DND-41 (cell line): ENCODE measurements at regions not wholly inside any gene's neighbourhood (a gene's known extent, or its start where the extent isn't known, plus 50 kb on each side); places are given as distances from the start of the nearest gene placed in this dataset.

Experiments
- ATAC-seq: fragments of 200-7000 bp; cut with Tn5 transposase; 3 replicates; pipeline ENCODE4 v1.9.1; 2021; ENCODE audit warnings: low read depth; ENCODE audit not compliant: insufficient read depth
- DNase-seq: peaks from one replicate; pipeline ENCODE4 v3.0.0-alpha.2; 2020
- H2AFZ ChIP-seq: 2 replicates; pipeline ENCODE4 v1.6.0; 2012; ENCODE audit warnings: low read depth, low read length
- H3K27ac ChIP-seq: 2 replicates; pipeline ENCODE4 v1.5.1; 2012; ENCODE audit warnings: low read length, inconsistent platforms
- H3K27me3 ChIP-seq: fragments of 200-600 bp; sonication (generic); 2 replicates; pipeline ENCODE4 v1.6.0; 2012; ENCODE audit warnings: low read length, mild to moderate bottlenecking, inconsistent platforms; ENCODE audit not compliant: insufficient read depth, poor library complexity
- H3K36me3 ChIP-seq: 2 replicates; pipeline ENCODE4 v1.5.1; 2012; ENCODE audit warnings: low read length, inconsistent platforms; ENCODE audit not compliant: insufficient read depth
- H3K4me1 ChIP-seq: 2 replicates; pipeline ENCODE4 v1.5.1; 2012; ENCODE audit warnings: mild to moderate bottlenecking, low read length; ENCODE audit not compliant: insufficient read depth
- H3K4me2 ChIP-seq: 2 replicates; pipeline ENCODE4 v1.6.0; 2012; ENCODE audit warnings: mild to moderate bottlenecking, moderate library complexity, low read length, inconsistent platforms; ENCODE audit not compliant: insufficient read depth
- H3K4me3 ChIP-seq, 2 experiments: fragments of 200-600 bp in 1 of 2; shearing (Covaris generic) in 1 of 2; 2 replicates each; pipeline ENCODE4 v1.5.1; 2012 to 2016; ENCODE audit warnings: inconsistent platforms in 2 of 2, low read length in 2 of 2, mild to moderate bottlenecking in 2 of 2, low read depth in 1 of 2, moderate library complexity in 1 of 2
- H3K79me2 ChIP-seq: 2 replicates; pipeline ENCODE4 v1.6.0; 2012; ENCODE audit warnings: low read length, inconsistent platforms; ENCODE audit not compliant: insufficient read depth
- H3K9ac ChIP-seq: 2 replicates; pipeline ENCODE4 v1.6.0; 2012; ENCODE audit warnings: low read depth, mild to moderate bottlenecking, inconsistent platforms, low read length, moderate library complexity
- H3K9me3 ChIP-seq: 2 replicates; pipeline ENCODE4 v1.5.1; 2012; ENCODE audit warnings: low read length, moderate library complexity, mild to moderate bottlenecking, inconsistent platforms; ENCODE audit not compliant: insufficient read depth, severe bottlenecking
- H4K20me1 ChIP-seq: 2 replicates; pipeline ENCODE4 v1.6.0; 2012; ENCODE audit warnings: low read length; ENCODE audit not compliant: insufficient read depth
- CTCF ChIP-seq: IDR thresholded peaks from 2 replicates; pipeline ENCODE4 v1.5.1; 2012; ENCODE audit warnings: borderline replicate concordance, low read length, moderate library complexity, mild to moderate bottlenecking; ENCODE audit not compliant: poor library complexity, severe bottlenecking; ENCODE audit errors: extremely low read depth
- EZH2 ChIP-seq: IDR thresholded peaks from 3 replicates; pipeline ENCODE4 v1.6.1; 2012; ENCODE audit warnings: borderline replicate concordance, low read depth, mild to moderate bottlenecking, moderate library complexity, low read length, inconsistent platforms; ENCODE audit not compliant: severe bottlenecking

DNA sequence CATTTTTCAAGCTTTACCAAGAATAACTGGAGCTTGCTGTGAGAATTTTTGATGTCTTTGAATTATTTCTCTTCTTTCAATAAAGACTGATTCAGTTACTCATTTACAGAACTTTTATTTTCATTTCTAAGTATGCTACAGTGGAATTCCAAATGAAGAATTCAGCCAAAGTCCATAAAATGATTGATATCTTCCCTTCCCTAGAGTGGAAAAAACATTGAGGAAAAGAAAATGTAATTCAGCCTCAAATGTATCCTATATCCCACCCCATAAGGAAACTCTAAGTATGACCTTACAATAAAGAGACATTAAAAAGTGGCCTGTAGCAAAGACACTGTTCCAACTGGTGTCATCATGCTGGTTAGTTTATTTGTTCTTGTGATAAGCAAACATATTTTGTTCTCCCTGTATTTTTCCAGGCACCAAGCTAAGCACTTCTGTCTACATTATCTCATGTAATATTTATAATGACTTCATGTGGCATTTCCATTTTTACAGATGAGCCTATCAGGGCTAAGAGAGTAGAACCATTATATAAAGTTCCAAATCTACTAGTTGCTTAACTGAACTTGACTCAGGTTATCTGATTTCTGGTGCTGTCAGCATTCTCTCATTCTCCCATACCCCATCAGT is 450.4 kb downstream of the NEBL start:
- H3K4me3 ChIP-seq: no peak overlapping the region
- H3K9me3 ChIP-seq: no peaks in the 10 kb centered on the region
- no peak for ATAC-seq
- no peak overlapping the region for H2AFZ ChIP-seq
- no peak for TF ChIP-seq EZH2
- TF ChIP-seq CTCF: no peak
- no peak overlapping the region for H3K9ac ChIP-seq
- no peak overlapping the region for H3K4me2 ChIP-seq
- H4K20me1 ChIP-seq: no peaks in the 10 kb centered on the region
- no peaks in the 10 kb centered on the region for H3K27me3 ChIP-seq
- H3K36me3 ChIP-seq: no peaks in the 10 kb centered on the region
- H3K27ac ChIP-seq: no peak overlapping the region
- no peaks in the 10 kb centered on the region for H3K4me1 ChIP-seq
- DNase-seq: no peak
- no peaks in the 10 kb centered on the region for H3K79me2 ChIP-seq

DNA sequence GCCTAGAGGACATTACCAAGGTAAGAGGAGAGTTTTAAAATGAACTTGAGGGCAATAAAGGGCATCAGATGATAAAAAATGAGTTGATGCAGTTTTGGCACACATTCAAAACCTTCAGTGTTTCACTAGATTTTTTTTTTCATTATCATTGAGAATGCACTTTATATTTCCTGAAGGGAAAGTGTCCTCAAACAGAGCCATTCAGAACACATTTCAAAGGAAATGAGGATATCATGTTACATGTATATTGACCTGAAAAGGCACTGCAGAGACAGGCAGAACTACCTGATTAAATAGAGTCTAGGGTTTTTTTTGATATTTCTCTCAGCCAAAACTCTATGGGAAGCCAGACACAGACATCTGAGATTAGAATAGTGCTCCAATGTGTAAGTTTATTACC is 454.0 kb downstream of the NEBL start:
- ATAC-seq (no peak), DNase-seq (no peak)
- no peaks in the 10 kb centered on the region for H3K9me3 ChIP-seq
- H3K4me2 ChIP-seq: no peak overlapping the region
- H3K36me3 ChIP-seq: no peaks in the 10 kb centered on the region
- no peak overlapping the region for H3K9ac ChIP-seq
- H3K27me3 ChIP-seq: no peaks in the 10 kb centered on the region
- no peak overlapping the region for H2AFZ ChIP-seq
- H3K4me1 ChIP-seq: no peaks in the 10 kb centered on the region
- H3K27ac ChIP-seq: no peak overlapping the region
- no peak for TF ChIP-seq EZH2
- TF ChIP-seq CTCF: no peak
- no peaks in the 10 kb centered on the region for H3K79me2 ChIP-seq
- no peaks in the 10 kb centered on the region for H4K20me1 ChIP-seq
- H3K4me3 ChIP-seq: no peak overlapping the region

- Histone ChIP-seq H3K36me3 (no peaks in the 10 kb centered on the region), H3K79me2 (no peaks in the 10 kb centered on the region), H4K20me1 (no peaks in the 10 kb centered on the region), H3K9ac (no peak overlapping the region), H3K27ac (no peak overlapping the region), H3K4me1 (no peaks in the 10 kb centered on the region), H3K9me3 (no peaks in the 10 kb centered on the region), H3K4me2 (no peak overlapping the region), H3K27me3 (no peaks in the 10 kb centered on the region), H3K4me3 (no peak overlapping the region), H2AFZ (no peak overlapping the region)
- ATAC-seq (no peak), DNase-seq (no peak)
- no peak for TF ChIP-seq CTCF
Observed at GRCh38 chr10:20429742-20430141, 467.4 kb downstream of the NEBL start.

DNA sequence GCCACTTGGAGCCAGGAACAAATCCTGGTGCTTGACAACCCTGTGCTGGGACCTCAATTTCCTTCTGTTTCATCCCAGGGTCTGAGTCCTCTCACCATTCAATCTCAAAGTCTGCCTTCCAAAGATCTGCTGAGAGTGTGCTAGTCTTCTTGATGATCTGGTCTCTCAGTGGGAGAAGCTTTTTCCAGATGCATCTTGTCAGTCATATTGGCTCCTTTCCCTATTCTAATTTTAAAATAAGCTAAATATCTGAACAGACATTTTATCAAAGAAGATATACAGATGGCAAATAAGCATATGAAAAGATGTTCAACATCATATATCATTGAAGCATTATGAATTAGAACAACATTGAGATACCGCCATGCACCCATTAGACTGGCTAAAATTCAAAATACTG is 469.3 kb downstream of the NEBL start:
- no peak overlapping the region for H3K27ac ChIP-seq
- TF ChIP-seq EZH2 (no peak), CTCF (no peak)
- no peak overlapping the region for H2AFZ ChIP-seq
- no peak overlapping the region for H3K4me2 ChIP-seq
- H3K9ac ChIP-seq: no peak overlapping the region
- DNase-seq (no peak), ATAC-seq (no peak)
- no peaks in the 10 kb centered on the region for H4K20me1 ChIP-seq
- H3K4me1 ChIP-seq: no peaks in the 10 kb centered on the region
- no peaks in the 10 kb centered on the region for H3K9me3 ChIP-seq
- H3K27me3 ChIP-seq: no peaks in the 10 kb centered on the region
- H3K36me3 ChIP-seq: no peaks in the 10 kb centered on the region
- H3K79me2 ChIP-seq: no peaks in the 10 kb centered on the region
- H3K4me3 ChIP-seq: no peak overlapping the region
